GM12891 (cell line): ENCODE measurements at regions not wholly inside any gene's neighbourhood (a gene's known extent, or its start where the extent isn't known, plus 50 kb on each side); places are given as distances from the start of the nearest gene placed in this dataset.

ENCODE experiments used
- POLR2A ChIP-seq: IDR thresholded peaks from 2 replicates; pipeline ENCODE4 v1.6.1; 2011; ENCODE audit warnings: low read depth, low read length, control low read depth
- POLR2AphosphoS5 ChIP-seq: IDR thresholded peaks from 2 replicates; pipeline ENCODE4 v1.6.1; 2011; ENCODE audit warnings: low read depth, low read length, control low read depth
- TAF1 ChIP-seq: IDR thresholded peaks from 2 replicates; pipeline ENCODE4 v1.6.1; 2011; ENCODE audit warnings: low read depth, low read length, control low read depth

DNA sequence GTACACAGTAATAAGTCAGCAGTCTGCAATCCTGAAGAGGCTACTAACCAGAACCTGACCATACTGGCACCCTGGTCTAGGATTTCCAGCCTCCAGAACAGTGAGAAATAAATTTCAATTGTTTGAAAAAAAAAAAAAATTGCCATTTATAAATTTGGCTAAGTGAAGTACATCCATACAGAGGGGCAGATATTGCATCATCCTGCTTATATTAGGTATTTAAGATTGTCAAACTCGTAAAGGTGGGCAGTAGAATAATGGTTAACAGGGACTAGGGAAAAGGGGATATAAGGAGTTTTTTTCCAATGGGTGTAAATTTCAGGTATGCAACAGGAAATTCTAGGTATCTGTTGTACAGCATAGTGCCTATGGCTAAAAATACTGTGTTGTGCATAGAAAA, 1250.9 kb downstream of the BRINP3 start:
- no peak for TF ChIP-seq POLR2AphosphoS5
- TF ChIP-seq POLR2A = no peak
- no peak for TF ChIP-seq TAF1
